ENCODE measurements at regions not wholly inside any gene's neighbourhood (a gene's known extent, or its start where the extent isn't known, plus 50 kb on each side); places are given as distances from the start of the nearest gene placed in this dataset.

DNA sequence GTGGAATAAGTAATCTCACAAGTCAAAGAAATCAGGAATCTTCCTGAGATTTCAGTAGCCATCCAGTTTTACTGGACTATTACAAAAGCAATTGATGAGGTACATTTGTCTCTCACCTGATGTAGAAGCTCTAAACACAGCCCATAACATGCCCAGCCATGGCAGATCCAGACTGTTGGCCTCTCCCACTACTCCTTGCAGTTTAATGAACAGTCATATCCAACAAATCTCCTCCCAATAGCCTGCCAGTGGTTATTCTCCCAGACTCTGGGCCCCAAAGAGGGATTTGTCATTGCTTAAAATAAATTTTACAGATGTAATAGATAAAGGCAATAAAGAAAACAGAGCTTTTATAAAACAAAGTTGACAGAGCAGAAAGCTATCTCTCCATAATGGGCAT lies 80.8 kb downstream of the ZNF608 start:
- no peak for TF ChIP-seq POLR2A (IDR thresholded peaks at IDR 0.05)
- TF ChIP-seq, protein P1, sequence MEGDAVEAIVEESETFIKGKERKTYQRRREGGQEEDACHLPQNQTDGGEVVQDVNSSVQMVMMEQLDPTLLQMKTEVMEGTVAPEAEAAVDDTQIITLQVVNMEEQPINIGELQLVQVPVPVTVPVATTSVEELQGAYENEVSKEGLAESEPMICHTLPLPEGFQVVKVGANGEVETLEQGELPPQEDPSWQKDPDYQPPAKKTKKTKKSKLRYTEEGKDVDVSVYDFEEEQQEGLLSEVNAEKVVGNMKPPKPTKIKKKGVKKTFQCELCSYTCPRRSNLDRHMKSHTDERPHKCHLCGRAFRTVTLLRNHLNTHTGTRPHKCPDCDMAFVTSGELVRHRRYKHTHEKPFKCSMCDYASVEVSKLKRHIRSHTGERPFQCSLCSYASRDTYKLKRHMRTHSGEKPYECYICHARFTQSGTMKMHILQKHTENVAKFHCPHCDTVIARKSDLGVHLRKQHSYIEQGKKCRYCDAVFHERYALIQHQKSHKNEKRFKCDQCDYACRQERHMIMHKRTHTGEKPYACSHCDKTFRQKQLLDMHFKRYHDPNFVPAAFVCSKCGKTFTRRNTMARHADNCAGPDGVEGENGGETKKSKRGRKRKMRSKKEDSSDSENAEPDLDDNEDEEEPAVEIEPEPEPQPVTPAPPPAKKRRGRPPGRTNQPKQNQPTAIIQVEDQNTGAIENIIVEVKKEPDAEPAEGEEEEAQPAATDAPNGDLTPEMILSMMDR (IDR thresholded peaks at IDR 0.05) = no peak

Measured in uterus (tissue), 2 donors.